GM23248 (cell line): ENCODE measurements at regions not wholly inside any gene's neighbourhood (a gene's known extent, or its start where the extent isn't known, plus 50 kb on each side); places are given as distances from the start of the nearest gene placed in this dataset.

Source experiments
- DNase-seq: peaks from one replicate; pipeline ENCODE4 v3.0.0-alpha.2; 2015
- H2AFZ ChIP-seq: fragments of 200-600 bp; sonication (generic); 2 replicates; pipeline ENCODE4 v1.6.1; 2016; ENCODE audit warnings: antibody characterized with exemption
- H3F3A ChIP-seq: fragments of 200-600 bp; sonication (generic); 2 replicates; pipeline ENCODE4 v1.6.1; 2016; ENCODE audit warnings: mild to moderate bottlenecking, antibody characterized with exemption, mixed run types; ENCODE audit not compliant: insufficient read depth
- H3K27ac ChIP-seq: fragments of 200-600 bp; sonication (generic); 2 replicates; pipeline ENCODE4 v1.5.1; 2016; ENCODE audit warnings: mild to moderate bottlenecking
- H3K27me3 ChIP-seq: fragments of 200-600 bp; sonication (generic); replicated peaks from 2 replicates; pipeline ENCODE4 v1.6.1; 2016; ENCODE audit warnings: mild to moderate bottlenecking; ENCODE audit not compliant: insufficient read depth
- H3K36me3 ChIP-seq: fragments of 200-600 bp; sonication (generic); 2 replicates; pipeline ENCODE4 v1.6.1; 2016; ENCODE audit warnings: low read depth, mild to moderate bottlenecking
- H3K4me1 ChIP-seq: fragments of 200-600 bp; sonication (generic); 2 replicates; pipeline ENCODE4 v1.6.1; 2016; ENCODE audit warnings: mild to moderate bottlenecking; ENCODE audit not compliant: insufficient read depth
- H3K4me2 ChIP-seq: fragments of 200-600 bp; sonication (generic); one replicate; pipeline ENCODE4 v1.6.1; 2016; ENCODE audit warnings: mild to moderate bottlenecking; ENCODE audit not compliant: unreplicated experiment
- H3K4me3 ChIP-seq: fragments of 200-600 bp; sonication (generic); 2 replicates; pipeline ENCODE4 v1.5.1; 2016; ENCODE audit warnings: mild to moderate bottlenecking
- H3K79me2 ChIP-seq: fragments of 200-600 bp; sonication (generic); 2 replicates; pipeline ENCODE4 v1.6.1; 2016; ENCODE audit warnings: mild to moderate bottlenecking; ENCODE audit not compliant: insufficient read depth
- H3K9ac ChIP-seq: fragments of 200-600 bp; sonication (generic); 2 replicates; pipeline ENCODE4 v1.6.1; 2016; ENCODE audit warnings: mild to moderate bottlenecking
- H3K9me2 ChIP-seq: fragments of 200-600 bp; sonication (generic); 2 replicates; pipeline ENCODE4 v1.6.1; 2016; ENCODE audit warnings: mixed run types, mild to moderate bottlenecking, moderate library complexity; ENCODE audit not compliant: insufficient read depth
- H3K9me3 ChIP-seq: fragments of 200-600 bp; sonication (generic); one replicate; pipeline ENCODE4 v1.6.1; 2017; ENCODE audit warnings: low read depth
- H4K20me1 ChIP-seq: fragments of 200-600 bp; sonication (generic); 2 replicates; pipeline ENCODE4 v1.6.0; 2016; ENCODE audit not compliant: insufficient read depth
- EZH2 ChIP-seq: fragments of 200-600 bp; sonication (generic); IDR thresholded peaks from 2 replicates; pipeline ENCODE4 v1.6.1; 2018; ENCODE audit warnings: antibody characterized with exemption, mild to moderate bottlenecking; ENCODE audit not compliant: insufficient read depth, poor library complexity, severe bottlenecking
- EZH2phosphoT487 ChIP-seq: fragments of 200-600 bp; sonication (generic); IDR thresholded peaks from 2 replicates; pipeline ENCODE4 v1.6.1; 2018; ENCODE audit warnings: antibody characterized with exemption, moderate library complexity, mild to moderate bottlenecking, low read depth; ENCODE audit not compliant: insufficient read depth
- WGBS, 2 experiments: methylation state at CpG; one replicate each; pipeline ENCODE4 v1.1.6; 2015 to 2017; ENCODE audit warnings: low lambda C conversion rate in 2 of 2, low coverage in 1 of 2; ENCODE audit errors: missing lambda C conversion rate in 2 of 2; 5-methylcytosine and 5-hydroxymethylcytosine counted together
- in situ Hi-C: fragments of 300-500 bp; cut with MboI; formaldehyde crosslinking; loops from 2 replicates; pipeline ENCODE4 v1.15.0; 2020

DNA sequence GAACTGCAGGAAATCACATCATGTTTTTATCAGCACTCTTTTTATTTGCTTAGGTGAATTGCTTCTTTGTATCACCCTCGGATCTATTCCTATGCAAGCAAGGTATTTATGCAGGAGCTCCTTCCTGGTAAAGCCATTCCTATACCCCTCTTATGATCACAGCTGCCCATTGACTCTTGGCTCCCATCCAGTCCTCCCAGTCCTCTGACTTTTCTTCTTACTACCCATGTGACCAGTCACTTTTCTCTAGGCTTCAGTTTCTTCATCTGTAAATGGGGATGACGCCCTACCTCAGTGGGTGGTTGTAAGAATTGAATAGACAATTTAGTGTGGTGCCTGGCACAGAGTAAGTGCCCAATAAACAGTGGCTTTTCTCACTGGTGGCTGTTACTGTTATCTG lies 144.9 kb downstream of the FHIP1A start:
- no peak overlapping the region for H3K27ac ChIP-seq
- in situ Hi-C loops: no loop called here
- TF ChIP-seq EZH2: no peak
- no peak for TF ChIP-seq EZH2phosphoT487
- peaks cover 7% of the 10 kb centered on the region for H3K4me1 ChIP-seq
- H3K4me2 ChIP-seq: no peak overlapping the region
- H3K79me2 ChIP-seq: no peaks in the 10 kb centered on the region
- no peaks in the 10 kb centered on the region for H4K20me1 ChIP-seq
- WGBS, 2 experiments: 54 to 71% methylated on average over 2 of the region's 2 CpGs
- H3K9me2 ChIP-seq: no peaks in the 10 kb centered on the region
- H3K9ac ChIP-seq: no peak overlapping the region
- H3K36me3 ChIP-seq: no peaks in the 10 kb centered on the region
- no peaks in the 10 kb centered on the region for H3F3A ChIP-seq
- no peaks in the 10 kb centered on the region for H3K9me3 ChIP-seq
- DNase-seq: no peak
- no peak overlapping the region for H2AFZ ChIP-seq
- no peak overlapping the region for H3K4me3 ChIP-seq
- H3K27me3 ChIP-seq: peaks cover 19% of the 10 kb centered on the region; the same call in 1 of the 2 replicates

DNA sequence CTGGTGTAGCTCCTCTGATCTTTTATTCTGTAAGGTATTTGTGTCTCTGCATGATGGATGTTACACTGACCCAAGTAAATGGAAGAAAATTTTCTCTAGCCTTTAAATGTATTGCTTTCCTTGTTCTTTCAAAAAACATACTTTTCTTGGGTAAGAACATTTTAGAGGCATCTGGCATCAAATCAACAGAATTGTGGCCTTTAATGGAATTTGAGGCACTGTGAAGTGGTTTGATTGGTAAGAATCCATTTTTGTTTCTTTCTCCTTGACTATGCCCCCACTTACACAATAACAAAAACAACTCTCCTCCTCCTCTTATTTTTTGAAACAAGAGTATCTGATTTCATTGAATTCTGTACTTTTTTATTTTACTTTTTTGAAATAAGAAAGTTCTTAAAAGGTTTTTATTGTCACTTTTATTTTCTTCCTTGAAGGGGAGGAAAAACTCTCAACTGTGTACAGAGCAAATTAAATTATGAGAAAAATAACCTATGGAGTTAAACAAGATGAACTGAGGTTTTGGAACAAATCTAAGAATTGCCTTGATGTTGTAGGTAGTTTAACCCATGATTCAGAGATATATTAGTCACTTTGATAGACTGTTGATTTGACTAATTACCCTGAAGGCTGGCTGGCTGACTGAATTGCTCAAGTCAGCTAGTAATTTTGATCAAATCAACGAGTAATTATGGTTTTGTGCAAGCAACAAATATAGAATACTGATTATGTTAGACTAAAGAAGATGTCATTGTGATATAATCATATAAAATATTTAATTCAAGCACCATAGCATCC lies 146.4 kb downstream of the FHIP1A start:
- no peaks in the 10 kb centered on the region for H3K9me3 ChIP-seq
- no peak for DNase-seq
- peaks cover 19% of the 10 kb centered on the region; the same call in 1 of the 2 replicates for H3K27me3 ChIP-seq
- H3K4me1 ChIP-seq: peaks cover 7% of the 10 kb centered on the region
- no peak overlapping the region for H3K27ac ChIP-seq
- 3 to 7% methylated on average over 1 of the region's 1 CpG for WGBS, 2 experiments
- H3K4me3 ChIP-seq: no peak overlapping the region
- no peak for TF ChIP-seq EZH2
- TF ChIP-seq EZH2phosphoT487: no peak
- H3K4me2 ChIP-seq: no peak overlapping the region
- H3K79me2 ChIP-seq: no peaks in the 10 kb centered on the region
- H3K9me2 ChIP-seq: no peaks in the 10 kb centered on the region
- H3K36me3 ChIP-seq: no peaks in the 10 kb centered on the region
- H2AFZ ChIP-seq: no peak overlapping the region; the same call in 1 of the 2 replicates
- in situ Hi-C loops: no loop called here
- H4K20me1 ChIP-seq: no peaks in the 10 kb centered on the region
- H3F3A ChIP-seq: no peaks in the 10 kb centered on the region
- no peak overlapping the region for H3K9ac ChIP-seq

DNA sequence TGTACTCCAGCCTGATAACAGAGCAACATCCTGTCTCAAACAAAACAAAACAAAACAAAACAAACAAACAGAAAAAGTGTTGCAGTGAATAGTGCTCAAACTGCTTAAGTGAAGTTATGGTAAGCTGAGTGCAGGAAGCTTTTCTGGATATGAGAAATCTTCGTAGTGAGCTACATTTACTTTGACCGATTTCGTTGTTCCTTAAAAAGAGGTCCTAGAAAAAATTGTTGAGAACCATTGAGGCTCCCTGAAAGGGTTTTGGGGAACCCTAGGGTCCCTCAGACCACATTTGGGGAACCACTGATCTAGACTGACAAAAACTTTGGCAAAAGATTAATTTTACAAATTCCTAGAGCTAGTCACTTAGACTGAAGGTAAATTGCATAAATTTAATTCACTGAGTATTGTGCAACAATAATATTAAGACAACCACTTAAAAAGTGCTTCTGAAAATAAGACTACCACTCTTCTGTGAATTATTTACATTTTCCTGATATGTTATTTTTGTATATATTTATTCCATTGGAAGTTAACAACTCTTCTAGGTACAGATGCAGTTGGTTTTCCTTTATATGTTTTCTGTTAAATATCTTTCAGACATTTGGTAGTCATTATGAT lies 149.6 kb downstream of the FHIP1A start:
- no peaks in the 10 kb centered on the region for H3K9me2 ChIP-seq
- H3K4me1 ChIP-seq: peaks cover 18% of the 10 kb centered on the region
- in situ Hi-C loops: no loop called here
- no peaks in the 10 kb centered on the region for H4K20me1 ChIP-seq
- no peaks in the 10 kb centered on the region for H3K36me3 ChIP-seq
- H3K9ac ChIP-seq: no peak overlapping the region
- H3K4me2 ChIP-seq: no peak overlapping the region
- 0 out of 2 replicates have a peak, but pooled peaks cover 4% of the 10 kb centered on the region for H3F3A ChIP-seq
- no peak overlapping the region for H2AFZ ChIP-seq
- 80 to 81% methylated on average over 3 of the region's 3 CpGs for WGBS, 2 experiments
- no peak for TF ChIP-seq EZH2
- TF ChIP-seq EZH2phosphoT487: no peak
- H3K79me2 ChIP-seq: no peaks in the 10 kb centered on the region
- H3K4me3 ChIP-seq: no peak overlapping the region
- H3K27ac ChIP-seq: no peak overlapping the region
- no peaks in the 10 kb centered on the region for H3K9me3 ChIP-seq
- DNase-seq: no peak
- H3K27me3 ChIP-seq: peaks cover 16% of the 10 kb centered on the region; the same call in 1 of the 2 replicates

DNA sequence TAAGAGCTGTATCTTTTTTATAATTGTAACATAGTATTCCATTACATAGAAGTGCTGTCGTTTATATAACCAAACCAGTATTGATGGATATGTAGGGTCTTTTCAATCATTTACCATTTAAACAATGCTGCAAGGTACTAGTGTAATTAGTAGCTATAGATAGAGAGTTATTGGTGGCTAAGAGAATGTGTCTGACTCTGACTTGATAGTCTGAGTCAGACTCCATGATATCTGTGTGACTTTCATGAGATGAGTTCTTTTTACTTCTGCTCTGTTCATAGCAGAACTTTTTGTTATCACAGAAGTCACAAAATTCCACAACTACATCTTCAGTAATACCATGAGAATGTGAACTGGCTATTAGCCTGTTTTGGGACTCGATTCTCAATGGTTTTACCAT lies 150.6 kb downstream of the FHIP1A start:
- no peaks in the 10 kb centered on the region for H3K36me3 ChIP-seq
- no peaks in the 10 kb centered on the region for H4K20me1 ChIP-seq
- in situ Hi-C loops: no loop called here
- H3K27ac ChIP-seq: no peak overlapping the region
- H3K4me1 ChIP-seq: peaks cover 18% of the 10 kb centered on the region
- H3K27me3 ChIP-seq: peaks cover 15% of the 10 kb centered on the region; the same call in 1 of the 2 replicates
- no peaks in the 10 kb centered on the region for H3K9me3 ChIP-seq
- H3K79me2 ChIP-seq: no peaks in the 10 kb centered on the region
- H2AFZ ChIP-seq: no peak overlapping the region
- TF ChIP-seq EZH2 (no peak), EZH2phosphoT487 (no peak)
- H3K4me2 ChIP-seq: no peak overlapping the region
- 0 out of 2 replicates have a peak, but pooled peaks cover 4% of the 10 kb centered on the region for H3F3A ChIP-seq
- no peak overlapping the region for H3K9ac ChIP-seq
- 33 to 58% methylated on average over 2 of the region's 2 CpGs for WGBS, 2 experiments
- no peaks in the 10 kb centered on the region for H3K9me2 ChIP-seq
- H3K4me3 ChIP-seq: no peak overlapping the region
- no peak for DNase-seq
